ENCODE measurements at regions not wholly inside any gene's neighbourhood (a gene's known extent, or its start where the extent isn't known, plus 50 kb on each side); places are given as distances from the start of the nearest gene placed in this dataset.

DNA sequence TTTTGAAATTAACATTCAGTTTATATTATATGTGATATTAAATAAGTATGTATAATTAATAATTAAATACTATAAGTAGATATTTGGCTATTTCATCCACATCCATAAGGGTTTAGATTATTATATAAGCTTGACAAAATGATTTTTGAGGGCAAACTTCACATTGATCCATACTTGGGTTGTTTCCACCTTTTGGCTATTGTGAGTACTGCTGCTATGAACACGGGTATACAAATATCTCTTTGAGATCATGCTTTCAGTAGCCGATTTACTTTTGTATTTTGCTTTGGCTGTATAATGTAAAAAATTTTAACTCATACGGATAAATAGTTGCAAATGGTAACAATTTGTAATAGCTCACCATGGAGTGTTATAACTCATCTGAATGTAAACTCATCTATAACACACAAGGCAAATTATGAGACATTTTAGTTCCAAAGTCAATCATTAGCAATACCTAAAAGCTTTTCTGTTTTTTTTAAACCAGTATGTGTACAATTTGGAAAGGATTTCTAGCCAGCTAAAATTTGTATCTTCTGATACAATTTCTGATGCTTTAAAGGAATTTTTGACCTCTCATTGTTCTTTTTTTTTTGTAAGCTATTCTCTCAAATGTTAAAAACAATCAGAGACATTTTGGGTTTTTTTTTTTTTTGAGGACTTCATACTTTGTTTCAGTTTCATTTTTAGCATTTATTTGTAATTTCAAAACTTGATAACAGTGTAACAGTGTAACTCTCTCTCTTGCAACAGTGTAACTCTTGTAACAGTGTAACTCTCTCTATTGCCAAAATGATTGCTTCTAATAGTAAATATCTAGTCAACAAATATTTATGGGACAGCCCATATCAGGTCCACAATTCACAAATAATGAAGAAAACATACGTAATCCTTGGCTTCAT lies 51.8 kb upstream of the ARX start:
- Histone ChIP-seq H3K27me3 (ENCODE audit: insufficient read depth, low read length) (no peaks in the 10 kb centered on the region), H4K20me1 (ENCODE audit: insufficient read depth, low read length) (no peaks in the 10 kb centered on the region), H3K4me1 (ENCODE audit: insufficient read depth, low read length) (no peaks in the 10 kb centered on the region), H3K4me3 (ENCODE audit: insufficient read depth, low read length) (no peak overlapping the region), H3K36me3 (ENCODE audit: insufficient read depth, low read length) (no peaks in the 10 kb centered on the region), H3K27ac (ENCODE audit: low read depth, low read length) (no peak overlapping the region), H3K79me2 (ENCODE audit: insufficient read depth, low read length) (no peaks in the 10 kb centered on the region), H3K4me2 (ENCODE audit: insufficient read depth, low read length) (peak overlapping the region; percentile 11), H3K9me3 (ENCODE audit: low read depth, low read length) (no peaks in the 10 kb centered on the region), H2AFZ (ENCODE audit: low read length) (no peak overlapping the region)
- TF ChIP-seq, protein P1, sequence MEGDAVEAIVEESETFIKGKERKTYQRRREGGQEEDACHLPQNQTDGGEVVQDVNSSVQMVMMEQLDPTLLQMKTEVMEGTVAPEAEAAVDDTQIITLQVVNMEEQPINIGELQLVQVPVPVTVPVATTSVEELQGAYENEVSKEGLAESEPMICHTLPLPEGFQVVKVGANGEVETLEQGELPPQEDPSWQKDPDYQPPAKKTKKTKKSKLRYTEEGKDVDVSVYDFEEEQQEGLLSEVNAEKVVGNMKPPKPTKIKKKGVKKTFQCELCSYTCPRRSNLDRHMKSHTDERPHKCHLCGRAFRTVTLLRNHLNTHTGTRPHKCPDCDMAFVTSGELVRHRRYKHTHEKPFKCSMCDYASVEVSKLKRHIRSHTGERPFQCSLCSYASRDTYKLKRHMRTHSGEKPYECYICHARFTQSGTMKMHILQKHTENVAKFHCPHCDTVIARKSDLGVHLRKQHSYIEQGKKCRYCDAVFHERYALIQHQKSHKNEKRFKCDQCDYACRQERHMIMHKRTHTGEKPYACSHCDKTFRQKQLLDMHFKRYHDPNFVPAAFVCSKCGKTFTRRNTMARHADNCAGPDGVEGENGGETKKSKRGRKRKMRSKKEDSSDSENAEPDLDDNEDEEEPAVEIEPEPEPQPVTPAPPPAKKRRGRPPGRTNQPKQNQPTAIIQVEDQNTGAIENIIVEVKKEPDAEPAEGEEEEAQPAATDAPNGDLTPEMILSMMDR (IDR thresholded peaks at IDR 0.05; ENCODE audit: extremely low read depth, low read depth, low read length), result no peak
- no peak for DNase-seq (ENCODE audit: insufficient read length, low spot score, missing footprints)

DNA sequence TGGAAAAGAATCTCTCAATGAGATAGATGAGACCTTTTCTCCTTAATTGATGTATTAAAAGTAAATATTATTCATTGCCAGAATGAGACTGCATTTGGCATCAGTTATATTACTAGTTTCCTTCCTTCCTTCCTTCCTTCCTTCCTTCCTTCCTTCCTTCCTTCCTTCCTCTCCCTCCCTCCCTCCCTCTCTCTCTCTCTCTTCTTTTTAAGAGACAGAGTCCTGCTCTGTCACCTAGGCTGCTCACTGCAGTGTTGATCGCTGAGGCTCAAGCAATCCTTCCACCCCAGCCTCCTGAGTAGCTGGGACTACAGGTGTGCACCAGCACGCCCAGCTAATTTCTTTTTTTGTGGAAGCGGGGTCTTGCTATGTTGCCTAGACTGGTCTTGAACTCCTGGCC lies 50.4 kb upstream of the ARX start:
- Histone ChIP-seq H3K4me2 (ENCODE audit: insufficient read depth, low read length) (no peak overlapping the region), H3K9me3 (ENCODE audit: low read depth, low read length) (no peaks in the 10 kb centered on the region), H3K79me2 (ENCODE audit: insufficient read depth, low read length) (no peaks in the 10 kb centered on the region), H3K4me1 (ENCODE audit: insufficient read depth, low read length) (no peaks in the 10 kb centered on the region), H3K36me3 (ENCODE audit: insufficient read depth, low read length) (no peaks in the 10 kb centered on the region), H3K27ac (ENCODE audit: low read depth, low read length) (no peak overlapping the region), H4K20me1 (ENCODE audit: insufficient read depth, low read length) (no peaks in the 10 kb centered on the region), H3K27me3 (ENCODE audit: insufficient read depth, low read length) (no peaks in the 10 kb centered on the region), H2AFZ (ENCODE audit: low read length) (no peak overlapping the region), H3K4me3 (ENCODE audit: insufficient read depth, low read length) (no peak overlapping the region)
- TF ChIP-seq, protein P1 (IDR thresholded peaks at IDR 0.05; ENCODE audit: extremely low read depth, low read depth, low read length), result no peak
- no peak for DNase-seq (ENCODE audit: insufficient read length, low spot score, missing footprints)

All from osteoblast (primary cell).